ENCODE measurements at regions not wholly inside any gene's neighbourhood (a gene's known extent, or its start where the extent isn't known, plus 50 kb on each side); places are given as distances from the start of the nearest gene placed in this dataset.

- no peak for DNase-seq (ENCODE audit: low read depth, low spot score)
- in situ Hi-C loops (cut with HindIII; ENCODE audit: low sequenced_read_pairs) = no loop called here
- H3K4me3 ChIP-seq (ENCODE audit: low read depth, low read length) = no peak overlapping the region
- no peak for TF ChIP-seq CTCF (IDR thresholded peaks at IDR 0.05; ENCODE audit: low read depth, low read length)
These were observed 241.4 kb downstream of the MAP2K6 start for GRCh38 chr17:69655902-69656301.

GRCh38 chr17:69669441-69670178 is 255.1 kb downstream of the MAP2K6 start:
- in situ Hi-C loops (cut with HindIII; ENCODE audit: low sequenced_read_pairs) = no loop called here
- no peak overlapping the region for H3K4me3 ChIP-seq (ENCODE audit: low read depth, low read length)
- no peak for TF ChIP-seq CTCF (IDR thresholded peaks at IDR 0.05; ENCODE audit: low read depth, low read length)
- DNase-seq (ENCODE audit: low read depth, low spot score) = peak; percentile 42

GRCh38 chr17:69672924-69673323 is 258.4 kb downstream of the MAP2K6 start:
- in situ Hi-C loops (cut with HindIII; ENCODE audit: low sequenced_read_pairs) = no loop called here
- DNase-seq (ENCODE audit: low read depth, low spot score) = peak; percentile 73
- no peak overlapping the region for H3K4me3 ChIP-seq (ENCODE audit: low read depth, low read length)
- TF ChIP-seq CTCF (IDR thresholded peaks at IDR 0.05; ENCODE audit: low read depth, low read length) = no peak

GRCh38 chr17:69677130-69677529 is 262.6 kb downstream of the MAP2K6 start:
- no peak for TF ChIP-seq CTCF (IDR thresholded peaks at IDR 0.05; ENCODE audit: low read depth, low read length)
- in situ Hi-C loops (cut with HindIII; ENCODE audit: low sequenced_read_pairs) = no loop called here
- peak; percentile 9 for DNase-seq (ENCODE audit: low read depth, low spot score)
- no peak overlapping the region for H3K4me3 ChIP-seq (ENCODE audit: low read depth, low read length)

GRCh38 chr17:69678206-69678605 is 263.7 kb downstream of the MAP2K6 start:
- in situ Hi-C loops (cut with HindIII; ENCODE audit: low sequenced_read_pairs) = no loop called here
- H3K4me3 ChIP-seq (ENCODE audit: low read depth, low read length) = no peak overlapping the region
- DNase-seq (ENCODE audit: low read depth, low spot score) = no peak
- no peak for TF ChIP-seq CTCF (IDR thresholded peaks at IDR 0.05; ENCODE audit: low read depth, low read length)

- H3K4me3 ChIP-seq (ENCODE audit: low read depth, low read length) = no peak overlapping the region
- no peak for TF ChIP-seq CTCF (IDR thresholded peaks at IDR 0.05; ENCODE audit: low read depth, low read length)
- DNase-seq (ENCODE audit: low read depth, low spot score) = no peak
- in situ Hi-C loops (cut with HindIII; ENCODE audit: low sequenced_read_pairs) = no loop called here
These were observed 265.3 kb downstream of the MAP2K6 start for GRCh38 chr17:69679829-69680228.
